HAP-1 (cell line): ENCODE measurements at regions not wholly inside any gene's neighbourhood (a gene's known extent, or its start where the extent isn't known, plus 50 kb on each side); places are given as distances from the start of the nearest gene placed in this dataset.

Experiments used
- DNase-seq, 2 experiments: peaks; one replicate each; pipeline ENCODE4 v3.0.0-alpha.2; 2016 to 2020; ENCODE audit warnings: low spot score in 2 of 2
- H3K27me3 ChIP-seq: fragments of 250-450 bp; sonication (Bioruptor Pico); 2 replicates; pipeline ENCODE4 v1.5.1; 2020; ENCODE audit warnings: low read depth, mild to moderate bottlenecking, moderate library complexity
- H3K36me3 ChIP-seq: fragments of 250-450 bp; sonication (Bioruptor Pico); replicated peaks from 2 replicates; pipeline ENCODE4 v1.5.1; 2020; ENCODE audit warnings: mild to moderate bottlenecking
- H3K4me1 ChIP-seq: fragments of 250-450 bp; sonication (Bioruptor Pico); 2 replicates; pipeline ENCODE4 v1.5.1; 2020; ENCODE audit warnings: mild to moderate bottlenecking
- H3K4me3 ChIP-seq: fragments of 250-450 bp; sonication (Bioruptor Pico); 2 replicates; pipeline ENCODE4 v1.5.1; 2020; ENCODE audit warnings: mild to moderate bottlenecking, moderate library complexity
- H3K9me3 ChIP-seq: fragments of 250-450 bp; sonication (Bioruptor Pico); 2 replicates; pipeline ENCODE4 v1.5.1; 2020; ENCODE audit warnings: mild to moderate bottlenecking, moderate library complexity
- in situ Hi-C: fragments of 300-500 bp; cut with MboI; formaldehyde crosslinking; loops from 3 replicates; pipeline ENCODE4 v1.14.3; 2020; ENCODE audit warnings: low sequenced_read_pairs, inconsistent platforms, mixed read lengths

GRCh38 chr12:4027412-4027811 is 154.2 kb upstream of the PARP11 start:
- Histone ChIP-seq H3K36me3 (no peaks in the 10 kb centered on the region), H3K9me3 (no peaks in the 10 kb centered on the region; the same call in 1 of the 2 replicates), H3K4me1 (peaks cover 37% of the 10 kb centered on the region), H3K4me3 (no peak overlapping the region), H3K27me3 (no peaks in the 10 kb centered on the region)
- no peak for DNase-seq
- in situ Hi-C loops, result no loop called here

- Histone ChIP-seq H3K9me3 (no peaks in the 10 kb centered on the region; the same call in 1 of the 2 replicates), H3K36me3 (no peaks in the 10 kb centered on the region), H3K4me3 (no peak overlapping the region), H3K27me3 (no peaks in the 10 kb centered on the region), H3K4me1 (peaks cover 34% of the 10 kb centered on the region)
- no peak for DNase-seq
- in situ Hi-C loops, result no loop called here
Measured at GRCh38 chr12:4026517-4026916, 153.3 kb upstream of the PARP11 start.

GRCh38 chr12:4026020-4026358 is 152.8 kb upstream of the PARP11 start:
- H3K4me3 ChIP-seq, result no peak overlapping the region
- no peak for DNase-seq
- no peaks in the 10 kb centered on the region; the same call in 1 of the 2 replicates for H3K9me3 ChIP-seq
- in situ Hi-C loops, result no loop called here
- peaks cover 32% of the 10 kb centered on the region for H3K4me1 ChIP-seq
- H3K27me3 ChIP-seq, result no peaks in the 10 kb centered on the region
- no peaks in the 10 kb centered on the region for H3K36me3 ChIP-seq

GRCh38 chr12:4025181-4026019 is 152.2 kb upstream of the PARP11 start:
- Histone ChIP-seq H3K36me3 (no peaks in the 10 kb centered on the region), H3K27me3 (no peaks in the 10 kb centered on the region), H3K4me3 (no peak overlapping the region), H3K9me3 (no peaks in the 10 kb centered on the region; the same call in 1 of the 2 replicates), H3K4me1 (peaks cover 28% of the 10 kb centered on the region)
- peak; percentile 88 to 93 for DNase-seq
- in situ Hi-C loops, result no loop called here

- in situ Hi-C loops, result no loop called here
- Histone ChIP-seq H3K4me3 (no peak overlapping the region), H3K36me3 (no peaks in the 10 kb centered on the region), H3K4me1 (peaks cover 28% of the 10 kb centered on the region), H3K27me3 (no peaks in the 10 kb centered on the region), H3K9me3 (no peaks in the 10 kb centered on the region; the same call in 1 of the 2 replicates)
- DNase-seq, result peak in 1 of 2 experiments; percentile 12
Measured at GRCh38 chr12:4024701-4025100, 151.5 kb upstream of the PARP11 start.

GRCh38 chr12:4015225-4016091 is 142.3 kb upstream of the PARP11 start:
- in situ Hi-C loops, result no loop called here

GRCh38 chr12:4014858-4015224 is 141.6 kb upstream of the PARP11 start:
- H3K36me3 ChIP-seq, result no peaks in the 10 kb centered on the region
- in situ Hi-C loops, result no loop called here
- H3K9me3 ChIP-seq, result no peaks in the 10 kb centered on the region
- H3K27me3 ChIP-seq, result no peaks in the 10 kb centered on the region
- H3K4me1 ChIP-seq, result no peaks in the 10 kb centered on the region
- DNase-seq, result no peak
- no peak overlapping the region for H3K4me3 ChIP-seq

More at GRCh38 chr12:4015225-4016091, 142.3 kb upstream of the PARP11 start:
- no peaks in the 10 kb centered on the region for H3K9me3 ChIP-seq
- no peak overlapping the region for H3K4me3 ChIP-seq
- H3K36me3 ChIP-seq, result no peaks in the 10 kb centered on the region
- H3K4me1 ChIP-seq, result no peaks in the 10 kb centered on the region
- no peak for DNase-seq
- H3K27me3 ChIP-seq, result no peaks in the 10 kb centered on the region

GRCh38 chr12:4014444-4014843 is 141.2 kb upstream of the PARP11 start:
- no peaks in the 10 kb centered on the region for H3K27me3 ChIP-seq
- in situ Hi-C loops, result no loop called here
- H3K4me1 ChIP-seq, result no peaks in the 10 kb centered on the region

GRCh38 chr12:4012977-4013968 is 140.1 kb upstream of the PARP11 start:
- Histone ChIP-seq H3K4me3 (no peak overlapping the region), H3K36me3 (no peaks in the 10 kb centered on the region), H3K9me3 (no peaks in the 10 kb centered on the region), H3K4me1 (no peaks in the 10 kb centered on the region), H3K27me3 (no peaks in the 10 kb centered on the region)
- in situ Hi-C loops, result no loop called here
- DNase-seq, result no peak

More at GRCh38 chr12:4014444-4014843, 141.2 kb upstream of the PARP11 start:
- H3K36me3 ChIP-seq, result no peaks in the 10 kb centered on the region
- no peak overlapping the region for H3K4me3 ChIP-seq
- DNase-seq, result no peak
- no peaks in the 10 kb centered on the region for H3K9me3 ChIP-seq

GRCh38 chr12:4012073-4012472 is 138.9 kb upstream of the PARP11 start:
- in situ Hi-C loops, result no loop called here
- Histone ChIP-seq H3K9me3 (no peaks in the 10 kb centered on the region), H3K27me3 (no peaks in the 10 kb centered on the region), H3K36me3 (no peaks in the 10 kb centered on the region), H3K4me1 (no peaks in the 10 kb centered on the region), H3K4me3 (no peak overlapping the region)
- no peak for DNase-seq

GRCh38 chr12:4011597-4011996 is 138.4 kb upstream of the PARP11 start:
- Histone ChIP-seq H3K4me3 (no peak overlapping the region), H3K4me1 (no peaks in the 10 kb centered on the region), H3K9me3 (no peaks in the 10 kb centered on the region), H3K36me3 (no peaks in the 10 kb centered on the region), H3K27me3 (no peaks in the 10 kb centered on the region)
- DNase-seq, result no peak
- in situ Hi-C loops, result no loop called here

GRCh38 chr12:4009979-4010704 is 136.9 kb upstream of the PARP11 start:
- in situ Hi-C loops, result no loop called here
- Histone ChIP-seq H3K36me3 (no peaks in the 10 kb centered on the region), H3K4me3 (no peak overlapping the region), H3K4me1 (no peaks in the 10 kb centered on the region), H3K9me3 (no peaks in the 10 kb centered on the region), H3K27me3 (no peaks in the 10 kb centered on the region)
- DNase-seq, result no peak

- H3K4me3 ChIP-seq, result no peak overlapping the region
- DNase-seq, result no peak
- H3K9me3 ChIP-seq, result no peaks in the 10 kb centered on the region
- in situ Hi-C loops, result no loop called here
- no peaks in the 10 kb centered on the region for H3K4me1 ChIP-seq
- H3K36me3 ChIP-seq, result no peaks in the 10 kb centered on the region
- H3K27me3 ChIP-seq, result no peaks in the 10 kb centered on the region
Measured at GRCh38 chr12:4006743-4007142, 133.5 kb upstream of the PARP11 start.
